Mesodermal cell (in vitro differentiated cells): ENCODE measurements at regions not wholly inside any gene's neighbourhood (a gene's known extent, or its start where the extent isn't known, plus 50 kb on each side); places are given as distances from the start of the nearest gene placed in this dataset.

ENCODE experiments used
- H3K27ac ChIP-seq: 2 replicates; pipeline ENCODE4 v1.7.0; 2013; ENCODE audit warnings: mild to moderate bottlenecking, low read depth, low read length, moderate library complexity; ENCODE audit not compliant: severe bottlenecking
- H3K36me3 ChIP-seq: 2 replicates; pipeline ENCODE4 v1.7.1; 2013; ENCODE audit warnings: mild to moderate bottlenecking, low read length, moderate library complexity; ENCODE audit not compliant: control insufficient read depth, insufficient read depth
- H3K4me1 ChIP-seq: one replicate; pipeline ENCODE4 v1.7.1; 2013; ENCODE audit warnings: mild to moderate bottlenecking, low read length; ENCODE audit not compliant: insufficient read depth, control insufficient read depth, poor library complexity, severe bottlenecking
- H3K4me3 ChIP-seq: 2 replicates; pipeline ENCODE4 v1.7.0; 2013; ENCODE audit warnings: low read length, control low read depth, mild to moderate bottlenecking; ENCODE audit not compliant: insufficient read depth, poor library complexity, severe bottlenecking; ENCODE audit errors: extremely low read depth
- H3K9me3 ChIP-seq: 2 replicates; pipeline ENCODE4 v1.7.1; 2013; ENCODE audit warnings: mild to moderate bottlenecking, low read length, moderate library complexity; ENCODE audit not compliant: control insufficient read depth
- WGBS, 2 experiments: methylation state at CpG; one replicate each; pipeline ENCODE4 v1.1.5; 2013; ENCODE audit warnings: missing lambda C conversion rate in 2 of 2; ENCODE audit not compliant: insufficient coverage in 2 of 2; 5-methylcytosine and 5-hydroxymethylcytosine counted together

GRCh38 chr14:38716926-38717325, 386.1 kb downstream of the SEC23A start:
- Histone ChIP-seq H3K4me3 (no peak overlapping the region), H3K9me3 (no peaks in the 10 kb centered on the region), H3K36me3 (no peaks in the 10 kb centered on the region), H3K4me1 (no peaks in the 10 kb centered on the region), H3K27ac (no peak overlapping the region)
- WGBS, 2 experiments = 90 to 93% methylated on average over 2 to 3 of the region's 3 CpGs

- Histone ChIP-seq H3K4me3 (no peak overlapping the region), H3K27ac (no peak overlapping the region)
- WGBS, 2 experiments = no CpG with 5 or more reads among the region's 3 CpGs
These were observed 392.2 kb downstream of the SEC23A start for GRCh38 chr14:38710881-38711280.

DNA sequence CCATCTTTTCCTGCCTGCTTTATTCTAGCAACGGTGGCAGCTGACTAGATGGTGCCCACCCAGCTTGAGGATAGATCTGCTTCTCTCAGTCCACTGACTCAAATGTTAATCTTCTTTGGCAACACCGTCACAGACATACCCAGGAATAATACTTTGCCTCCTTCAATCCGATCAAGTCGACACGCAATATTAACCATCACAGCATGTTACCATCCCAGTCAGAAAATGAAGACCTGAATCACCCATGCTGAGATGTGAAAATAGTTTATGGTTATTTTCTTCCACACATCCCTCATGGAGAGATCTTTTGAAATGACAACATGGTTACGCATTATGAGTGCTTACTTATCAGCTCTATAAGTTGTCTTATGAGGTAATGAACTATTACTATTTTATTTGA, 392.8 kb downstream of the SEC23A start:
- H3K27ac ChIP-seq = no peak overlapping the region
- WGBS, 2 experiments = 86 to 89% methylated on average over 2 of the region's 6 CpGs
- no peak overlapping the region for H3K4me3 ChIP-seq
- H3K9me3 ChIP-seq = no peaks in the 10 kb centered on the region
- no peaks in the 10 kb centered on the region for H3K4me1 ChIP-seq
- H3K36me3 ChIP-seq = no peaks in the 10 kb centered on the region

More at GRCh38 chr14:38710881-38711280, 392.2 kb downstream of the SEC23A start:
- no peaks in the 10 kb centered on the region for H3K36me3 ChIP-seq
- H3K4me1 ChIP-seq = no peaks in the 10 kb centered on the region
- H3K9me3 ChIP-seq = no peaks in the 10 kb centered on the region

GRCh38 chr14:38705220-38705619, 397.8 kb downstream of the SEC23A start:
- H3K36me3 ChIP-seq = no peaks in the 10 kb centered on the region
- WGBS, 2 experiments = 93 to 94% methylated on average over 5 of the region's 5 CpGs

GRCh38 chr14:38704220-38704619, 398.8 kb downstream of the SEC23A start:
- no peak overlapping the region for H3K4me3 ChIP-seq
- no peaks in the 10 kb centered on the region for H3K4me1 ChIP-seq
- H3K36me3 ChIP-seq = no peaks in the 10 kb centered on the region
- no peaks in the 10 kb centered on the region for H3K9me3 ChIP-seq
- WGBS, 2 experiments = 100% methylated on average over 1 of the region's 1 CpG; no CpG with 5 or more reads in 1 of the 2 experiments
- H3K27ac ChIP-seq = no peak overlapping the region

More at GRCh38 chr14:38705220-38705619, 397.8 kb downstream of the SEC23A start:
- H3K9me3 ChIP-seq = no peaks in the 10 kb centered on the region
- no peak overlapping the region for H3K4me3 ChIP-seq
- H3K27ac ChIP-seq = no peak overlapping the region
- no peaks in the 10 kb centered on the region for H3K4me1 ChIP-seq

DNA sequence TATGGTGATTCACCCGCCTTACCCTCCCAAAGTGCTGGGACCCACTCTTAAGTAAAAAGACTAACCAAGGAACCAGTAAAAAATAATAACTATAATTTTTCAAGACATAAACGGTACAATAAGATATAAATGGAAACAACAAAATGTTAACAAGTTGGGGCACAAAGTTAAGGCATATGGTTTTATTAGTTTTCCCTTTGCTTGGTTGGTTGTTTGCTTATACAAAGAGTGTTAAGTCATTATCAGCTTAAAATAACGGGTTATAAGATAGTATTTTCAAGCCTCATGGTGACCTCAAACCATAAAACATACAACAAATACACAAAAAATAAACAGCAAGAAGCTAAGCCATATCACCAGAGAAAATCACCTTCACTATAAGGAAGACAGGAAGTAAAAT, 406.1 kb downstream of the SEC23A start:
- Histone ChIP-seq H3K36me3 (no peaks in the 10 kb centered on the region), H3K9me3 (no peaks in the 10 kb centered on the region), H3K27ac (no peak overlapping the region), H3K4me3 (no peak overlapping the region), H3K4me1 (no peaks in the 10 kb centered on the region)
- WGBS, 2 experiments = no CpG with 5 or more reads among the region's 3 CpGs

- Histone ChIP-seq H3K36me3 (no peaks in the 10 kb centered on the region), H3K4me1 (no peaks in the 10 kb centered on the region), H3K4me3 (no peak overlapping the region), H3K27ac (no peak overlapping the region), H3K9me3 (no peaks in the 10 kb centered on the region)
- WGBS, 2 experiments = no CpG with 5 or more reads among the region's 2 CpGs
These were observed 409.6 kb downstream of the SEC23A start for GRCh38 chr14:38693423-38693822.

DNA sequence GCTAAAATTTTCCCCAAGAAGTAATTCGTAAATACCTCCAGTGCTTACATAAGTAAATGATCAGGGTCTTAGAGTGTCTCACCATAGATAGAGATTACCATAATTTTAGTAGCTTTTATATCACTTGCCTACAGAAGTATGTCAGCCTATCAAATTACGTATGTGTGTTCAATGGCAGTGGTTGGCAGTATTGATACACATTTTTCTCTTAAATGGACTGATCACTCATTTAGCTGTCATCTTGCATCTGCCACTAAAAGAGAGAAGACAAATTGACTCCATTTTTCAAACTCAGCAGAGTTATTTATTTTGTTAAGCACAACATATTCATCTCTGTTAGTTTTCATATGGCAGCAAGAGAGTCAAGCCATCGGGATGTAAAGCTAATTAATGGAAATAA, 413.1 kb upstream of the CLEC14A start:
- Histone ChIP-seq H3K27ac (no peak overlapping the region), H3K4me1 (no peaks in the 10 kb centered on the region), H3K36me3 (no peaks in the 10 kb centered on the region), H3K4me3 (no peak overlapping the region), H3K9me3 (no peaks in the 10 kb centered on the region)
- WGBS, 2 experiments = no CpG with 5 or more reads among the region's 3 CpGs

DNA sequence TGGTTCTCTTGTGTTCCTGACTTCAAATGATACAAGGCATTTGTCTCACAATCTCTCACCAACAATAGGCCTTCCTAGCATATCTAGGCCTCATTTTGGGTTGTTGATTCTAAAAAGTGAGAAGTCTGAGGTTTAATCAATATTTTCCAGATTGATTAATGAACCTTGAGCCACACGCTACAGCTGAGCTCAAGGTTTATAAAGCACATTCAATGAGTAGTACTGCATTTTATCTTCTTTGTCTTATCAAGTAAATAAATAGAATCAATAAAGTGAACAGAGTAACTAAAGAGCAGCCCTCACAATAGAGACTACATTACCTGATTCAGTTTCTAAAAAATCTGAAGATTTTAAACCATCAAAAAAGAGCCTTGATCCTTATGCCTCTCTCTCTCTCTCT, 407.5 kb upstream of the CLEC14A start:
- Histone ChIP-seq H3K4me3 (no peak overlapping the region), H3K36me3 (no peaks in the 10 kb centered on the region)
- WGBS, 2 experiments = no CpG with 5 or more reads among the region's 1 CpG

GRCh38 chr14:38662781-38663180, 406.9 kb upstream of the CLEC14A start:
- H3K9me3 ChIP-seq = no peaks in the 10 kb centered on the region
- 68 to 71% methylated on average over 3 of the region's 3 CpGs for WGBS, 2 experiments

More for the DNA sequence above, 407.5 kb upstream of the CLEC14A start:
- no peak overlapping the region for H3K27ac ChIP-seq
- H3K4me1 ChIP-seq = no peaks in the 10 kb centered on the region
- no peaks in the 10 kb centered on the region for H3K9me3 ChIP-seq

DNA sequence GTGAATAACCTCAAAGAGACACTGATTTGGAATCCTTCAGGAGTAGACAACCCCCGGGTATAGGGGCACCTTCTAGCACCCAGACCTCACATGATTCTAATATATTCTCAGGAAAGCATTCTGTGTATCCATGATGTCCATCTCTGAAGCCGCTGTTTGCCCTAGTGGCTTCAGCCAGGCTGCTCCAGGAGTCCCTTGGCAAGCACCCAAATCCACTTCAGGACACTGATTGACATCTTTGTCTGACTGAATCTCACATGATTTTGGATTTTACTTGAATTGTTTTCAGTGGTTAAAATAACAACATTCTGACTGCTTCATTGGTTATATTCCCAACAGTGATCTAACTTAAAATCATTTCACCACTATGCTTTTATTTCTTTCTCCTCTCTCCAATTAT, 390.5 kb upstream of the CLEC14A start:
- Histone ChIP-seq H3K27ac (no peak overlapping the region), H3K9me3 (no peaks in the 10 kb centered on the region), H3K4me3 (no peak overlapping the region), H3K36me3 (no peaks in the 10 kb centered on the region), H3K4me1 (no peaks in the 10 kb centered on the region)
- 69 to 80% methylated on average over 2 of the region's 2 CpGs for WGBS, 2 experiments

More at GRCh38 chr14:38662781-38663180, 406.9 kb upstream of the CLEC14A start:
- Histone ChIP-seq H3K36me3 (no peaks in the 10 kb centered on the region), H3K27ac (no peak overlapping the region), H3K4me3 (no peak overlapping the region), H3K4me1 (no peaks in the 10 kb centered on the region)
